Glomerular visceral epithelial cell (primary cell): ENCODE measurements at regions not wholly inside any gene's neighbourhood (a gene's known extent, or its start where the extent isn't known, plus 50 kb on each side); places are given as distances from the start of the nearest gene placed in this dataset.
"Not testable (repeated sequence)": the region's sequence is repeated elsewhere in the genome, so short reads cannot be mapped to it uniquely, and the experiment has no call there.

Experiments
- DNase-seq: peaks from one replicate; pipeline ENCODE4 v3.0.0-alpha.2; 2016; ENCODE audit errors: extremely low spot score

DNA sequence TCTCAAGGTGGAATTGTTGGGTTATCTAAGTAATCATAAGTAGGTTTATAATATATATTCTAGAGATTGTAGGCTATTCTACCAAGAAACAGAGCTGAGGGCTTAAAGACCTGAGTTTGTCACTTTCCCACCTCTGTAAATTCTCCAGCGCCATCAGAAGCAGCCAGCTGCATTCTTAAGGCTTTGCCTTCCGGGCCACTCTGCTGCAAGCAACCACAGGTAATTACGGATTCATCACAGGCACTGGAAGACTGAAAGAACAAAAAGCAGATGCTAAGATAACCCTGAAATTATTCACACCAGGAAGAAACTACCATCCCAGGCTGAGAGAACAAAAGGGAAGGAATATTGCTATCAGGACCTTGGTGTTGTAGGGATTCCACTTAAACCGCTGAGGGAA, 137.8 kb upstream of the JCAD start:
- no peak for DNase-seq

DNA sequence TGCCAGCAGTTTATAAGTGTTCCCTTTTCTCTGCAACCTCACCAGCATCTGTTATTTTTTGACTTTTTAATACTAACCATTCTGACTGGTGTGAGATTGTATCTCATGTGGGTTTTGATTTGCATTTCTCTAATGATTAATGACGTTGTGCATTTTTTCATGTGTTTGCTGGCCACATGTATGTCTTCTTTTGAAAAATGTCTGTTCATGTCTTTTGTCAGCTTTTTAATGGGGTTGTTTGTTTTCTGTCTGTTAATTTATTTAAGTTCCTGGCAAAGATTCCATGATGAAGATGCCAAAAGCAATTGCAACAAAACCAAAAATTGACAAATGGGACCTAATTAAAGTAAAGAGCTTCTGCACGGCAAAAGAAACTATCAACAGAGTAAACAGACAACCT, 137.2 kb upstream of the JCAD start:
- DNase-seq, result not testable (repeated sequence)

DNA sequence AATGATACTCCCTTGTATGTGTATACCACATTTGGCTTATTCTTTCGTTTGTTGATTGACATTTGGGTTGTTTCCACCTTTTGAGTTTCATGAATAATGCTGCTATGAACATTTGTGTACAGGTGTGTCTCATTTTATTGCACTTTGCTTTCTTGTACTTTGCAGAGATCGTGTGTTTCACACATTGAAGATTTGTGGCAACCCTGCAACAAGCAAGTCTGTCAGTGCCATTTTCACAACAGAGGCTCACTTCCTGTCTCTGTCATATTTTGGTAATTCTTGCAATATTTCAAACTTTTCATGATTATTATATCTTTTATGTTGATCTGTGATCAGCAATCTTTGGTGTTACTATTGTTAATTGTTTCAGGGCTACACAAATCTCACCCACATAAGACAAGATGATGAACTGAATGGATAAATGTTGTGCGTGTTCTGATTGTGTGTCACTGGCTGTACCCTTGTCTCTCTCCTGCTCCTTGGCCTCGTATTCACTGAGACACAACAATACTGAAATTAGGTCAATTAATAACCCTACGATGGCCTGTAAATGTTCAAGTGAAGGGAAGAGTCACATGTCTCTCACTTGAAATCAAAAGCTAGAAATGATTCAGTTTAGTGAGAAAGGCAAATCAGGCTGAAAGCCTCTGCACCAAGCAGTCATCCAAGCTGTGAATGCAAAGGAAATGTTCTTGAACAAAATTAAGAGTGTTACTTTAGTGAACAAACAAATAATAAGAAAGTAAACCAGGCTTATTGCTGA, 133.6 kb upstream of the JCAD start:
- no peak for DNase-seq

DNA sequence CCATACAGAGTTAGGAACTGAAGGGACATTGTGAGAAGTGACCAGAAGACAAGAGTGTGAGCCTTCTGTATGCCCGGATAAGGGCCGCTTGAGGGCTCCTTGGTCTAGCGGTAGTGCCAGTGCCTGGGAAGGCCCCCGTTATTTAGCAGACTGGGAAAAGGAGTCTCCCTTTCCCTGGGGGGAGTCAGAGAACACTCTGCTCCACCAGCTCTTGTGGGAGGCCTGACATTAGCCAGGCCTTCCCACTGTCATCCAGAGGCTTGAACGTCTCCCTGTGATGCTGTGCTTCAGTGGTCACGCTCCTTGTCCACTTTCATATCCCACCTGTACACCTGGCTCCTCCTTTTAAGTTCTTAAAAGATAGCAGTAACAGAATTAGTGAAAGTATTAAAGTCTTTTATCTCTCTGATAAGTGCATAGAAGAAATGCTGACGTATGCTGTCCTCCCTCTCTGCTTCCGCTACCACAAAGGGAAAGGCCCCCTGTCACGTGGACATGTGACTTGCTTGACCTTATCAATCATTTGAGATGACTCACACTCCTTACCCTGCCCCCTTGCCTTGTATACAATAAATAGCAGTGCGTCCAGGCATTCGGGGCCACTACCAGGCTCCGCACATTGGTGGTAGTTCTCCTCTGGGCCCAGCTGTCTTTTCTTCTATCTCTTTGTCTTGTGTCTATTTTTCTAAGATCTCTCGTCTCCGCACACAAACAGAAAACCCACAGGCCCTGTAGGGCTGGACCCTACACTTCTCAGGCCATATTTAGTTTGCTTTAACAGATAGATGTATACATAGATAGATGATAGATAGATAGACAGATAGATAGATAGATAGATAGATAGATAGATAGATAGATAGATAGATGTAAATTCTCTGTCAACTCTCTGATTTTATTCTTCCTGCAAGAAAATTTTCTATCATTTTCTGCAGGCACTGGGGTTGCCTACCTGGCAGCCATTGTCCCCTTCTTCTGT, 131.5 kb upstream of the JCAD start:
- DNase-seq, result no peak

DNA sequence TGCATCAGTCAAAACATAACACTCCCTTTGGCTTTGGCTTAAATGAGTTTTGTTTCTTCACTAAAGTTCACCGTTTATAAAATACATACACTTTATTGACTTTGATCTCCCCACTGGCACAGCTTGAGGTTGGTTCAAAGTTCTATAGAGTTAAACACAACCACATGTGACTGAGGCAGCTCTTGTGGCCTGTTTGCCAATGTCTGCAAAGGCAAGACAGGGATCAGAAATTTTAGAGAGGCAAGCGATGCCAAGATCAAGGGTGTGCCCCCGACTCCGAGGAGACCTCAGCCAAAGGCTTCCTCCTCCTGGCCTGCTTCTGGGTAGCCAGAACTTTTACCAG, 129.8 kb upstream of the JCAD start:
- DNase-seq, result no peak

DNA sequence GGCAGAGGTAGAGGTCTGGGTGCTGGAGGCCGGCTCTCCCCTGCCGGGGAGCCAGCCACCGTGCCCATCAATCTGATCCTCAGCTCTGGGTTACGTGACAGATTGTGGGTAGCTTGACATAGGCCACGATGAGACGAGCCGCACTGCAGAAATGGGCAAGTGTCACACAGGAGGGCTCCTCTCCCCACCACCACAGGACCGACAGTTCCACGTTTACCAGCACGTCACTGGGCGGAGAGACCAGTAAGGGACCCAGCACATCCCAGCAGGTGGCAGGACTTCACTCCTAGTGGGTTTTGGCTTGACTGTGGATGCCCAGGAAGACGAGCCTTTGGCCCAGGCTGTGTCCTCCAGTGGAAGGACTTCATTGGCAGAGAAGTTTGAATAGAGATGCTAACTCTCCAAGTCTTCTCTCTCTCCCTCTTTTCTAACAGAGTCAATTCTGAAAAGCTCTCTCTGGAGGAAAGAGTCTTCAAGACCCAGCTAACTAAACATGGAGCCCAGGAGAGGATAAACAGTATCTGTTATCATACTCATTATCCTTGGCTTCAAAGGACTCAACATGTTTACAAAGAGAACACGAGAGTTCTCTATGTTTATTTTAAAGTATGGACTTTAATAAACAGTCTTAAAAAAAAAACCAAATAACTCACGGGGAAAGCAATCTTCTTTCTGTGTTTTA, 129.3 kb upstream of the JCAD start:
- DNase-seq, result no peak

DNA sequence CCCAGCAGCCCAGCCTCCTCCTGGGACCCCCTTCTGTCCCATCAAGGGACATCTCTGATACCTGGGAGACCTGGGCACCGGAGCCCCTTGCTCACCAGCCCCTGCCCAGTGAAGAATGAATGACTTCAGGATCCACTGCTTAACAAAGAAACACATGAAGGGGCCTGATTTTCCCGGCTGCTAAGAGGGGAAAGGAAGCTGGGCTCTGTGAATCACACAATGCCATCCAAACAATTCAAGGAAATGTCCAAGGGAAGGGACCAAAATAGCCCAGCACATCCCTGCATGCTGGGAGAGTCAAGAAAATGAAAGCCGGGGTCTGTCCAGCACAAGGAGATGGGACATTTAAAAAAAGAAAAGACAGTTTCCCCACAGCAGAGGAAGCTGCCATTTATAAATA, 128.7 kb upstream of the JCAD start:
- no peak for DNase-seq

DNA sequence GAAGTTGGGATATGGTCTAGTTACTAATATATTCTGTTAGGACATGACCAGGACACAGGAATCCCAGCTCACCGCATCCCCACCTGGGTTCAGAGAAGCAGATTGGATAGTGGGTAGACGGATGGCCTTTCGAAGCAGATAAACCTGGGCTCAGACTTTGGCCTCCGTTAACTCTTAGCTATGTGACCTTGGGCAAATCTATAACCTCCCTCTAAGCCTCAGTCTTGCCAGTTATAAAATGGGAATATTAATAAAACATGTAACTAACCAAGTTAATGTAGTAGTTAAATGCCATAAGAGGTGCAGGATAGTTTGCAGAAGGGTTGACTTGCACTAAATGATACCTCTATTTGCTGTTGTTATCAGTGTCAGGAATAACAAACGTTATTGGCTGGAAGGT, 127.6 kb upstream of the JCAD start:
- DNase-seq, result no peak

DNA sequence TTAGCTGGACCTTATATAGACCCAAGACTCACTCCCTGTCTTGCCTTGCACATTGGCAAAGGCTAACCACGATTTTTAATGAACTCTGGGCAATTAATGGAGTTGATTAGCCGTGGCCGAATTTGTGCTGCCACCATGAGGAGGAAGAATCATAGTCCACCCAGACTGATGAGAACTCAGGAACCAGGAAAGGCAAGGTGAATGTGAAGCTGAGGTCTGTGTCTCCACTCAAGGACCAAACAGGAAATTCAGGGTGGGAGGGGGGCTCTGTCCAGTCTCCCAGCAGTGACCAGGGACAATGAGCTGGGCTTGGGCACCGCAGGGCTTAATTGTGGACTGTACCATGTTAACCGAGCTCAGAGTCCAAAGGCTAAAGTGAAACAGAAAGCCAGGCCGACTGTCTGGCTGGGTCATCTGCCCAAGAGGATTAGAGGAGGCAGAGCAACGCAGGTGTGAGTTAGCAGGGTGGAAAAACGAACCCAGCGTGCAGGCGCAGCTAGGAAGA, 127.0 kb upstream of the JCAD start:
- DNase-seq, result peak; percentile 80

DNA sequence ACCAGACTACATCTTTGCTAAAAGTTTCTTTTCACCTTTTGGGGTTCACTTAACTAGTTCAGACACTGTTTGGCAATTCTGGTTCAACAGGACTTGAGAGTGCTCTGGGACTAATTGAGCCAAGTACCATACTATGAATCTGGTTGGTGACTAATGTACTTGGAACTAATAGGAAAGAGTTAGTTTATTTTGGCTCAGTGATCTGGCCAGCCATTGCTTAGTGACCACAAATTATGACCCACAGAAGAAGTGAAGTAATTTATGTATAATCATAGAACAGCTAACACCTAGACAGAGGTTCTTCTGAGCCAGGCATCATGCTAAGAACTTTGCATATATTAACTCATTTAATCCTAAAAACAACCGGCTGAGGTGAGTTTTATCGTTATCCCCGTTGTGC, 126.5 kb upstream of the JCAD start:
- peak; percentile 82 for DNase-seq

DNA sequence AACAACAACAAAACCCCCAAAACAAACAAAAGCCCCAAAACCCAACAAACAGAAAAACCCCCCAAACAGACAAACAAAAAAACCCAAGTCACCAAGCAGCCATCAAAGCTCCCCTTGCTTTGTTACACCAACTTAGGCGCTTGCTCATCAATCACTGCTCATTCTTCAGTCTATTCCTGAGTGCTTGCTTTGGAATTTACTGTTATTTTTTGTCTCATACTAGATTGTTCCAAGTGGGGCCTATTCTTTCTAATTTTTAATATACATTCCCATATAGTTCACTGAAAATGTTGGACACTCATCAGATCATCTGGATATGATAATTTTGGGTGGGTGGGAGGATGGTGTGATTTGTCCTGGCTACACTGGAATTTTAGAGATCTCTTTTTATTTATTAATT, 126.0 kb upstream of the JCAD start:
- no peak for DNase-seq

DNA sequence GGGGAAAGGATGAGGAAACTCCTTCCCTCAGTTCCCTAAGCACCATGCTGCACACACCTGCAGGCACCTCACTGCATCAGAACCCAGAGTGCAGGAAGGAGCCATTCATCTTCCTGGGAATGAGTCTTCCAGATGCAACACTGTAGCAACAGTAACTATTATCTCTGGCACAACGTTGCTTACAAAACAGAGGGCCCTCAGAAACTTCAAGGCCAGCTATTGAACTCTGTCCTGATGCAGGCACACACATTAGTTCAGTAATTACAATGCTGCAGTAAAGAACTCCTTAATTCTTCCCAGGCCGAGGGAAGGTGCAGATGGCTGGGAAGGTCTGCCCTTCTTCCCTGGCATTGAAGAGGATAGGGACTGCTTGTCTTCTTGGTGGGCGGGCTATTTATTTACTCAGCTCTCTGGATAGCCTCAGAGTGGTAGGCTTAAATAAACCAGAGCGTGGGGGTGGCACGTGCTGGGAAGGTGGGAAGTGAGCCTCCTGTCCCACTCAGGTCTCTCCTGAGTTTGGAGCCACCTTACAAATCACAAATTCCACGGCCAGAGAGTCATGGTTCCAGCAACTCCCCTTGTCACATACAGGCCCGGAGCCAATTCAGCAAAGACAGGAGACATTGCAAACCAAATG, 125.1 kb upstream of the JCAD start:
- DNase-seq, result no peak

DNA sequence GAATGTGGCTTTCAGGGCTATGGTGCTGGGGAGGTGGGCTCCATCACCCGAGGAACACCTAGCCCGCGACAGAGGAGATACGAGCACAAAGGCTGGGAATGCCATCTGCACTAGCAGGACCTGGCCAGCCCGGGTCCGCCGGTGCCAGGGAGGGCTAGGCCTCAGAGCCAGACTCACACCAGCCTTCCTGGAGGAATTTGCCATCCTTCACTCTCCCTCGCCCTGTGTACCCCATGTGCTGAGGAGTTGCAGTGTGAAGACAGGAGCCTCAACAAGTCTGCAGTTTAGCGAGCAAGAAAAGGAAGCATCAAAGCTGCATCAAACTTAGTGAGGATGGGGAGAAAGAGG, 123.6 kb upstream of the JCAD start:
- DNase-seq, result no peak

DNA sequence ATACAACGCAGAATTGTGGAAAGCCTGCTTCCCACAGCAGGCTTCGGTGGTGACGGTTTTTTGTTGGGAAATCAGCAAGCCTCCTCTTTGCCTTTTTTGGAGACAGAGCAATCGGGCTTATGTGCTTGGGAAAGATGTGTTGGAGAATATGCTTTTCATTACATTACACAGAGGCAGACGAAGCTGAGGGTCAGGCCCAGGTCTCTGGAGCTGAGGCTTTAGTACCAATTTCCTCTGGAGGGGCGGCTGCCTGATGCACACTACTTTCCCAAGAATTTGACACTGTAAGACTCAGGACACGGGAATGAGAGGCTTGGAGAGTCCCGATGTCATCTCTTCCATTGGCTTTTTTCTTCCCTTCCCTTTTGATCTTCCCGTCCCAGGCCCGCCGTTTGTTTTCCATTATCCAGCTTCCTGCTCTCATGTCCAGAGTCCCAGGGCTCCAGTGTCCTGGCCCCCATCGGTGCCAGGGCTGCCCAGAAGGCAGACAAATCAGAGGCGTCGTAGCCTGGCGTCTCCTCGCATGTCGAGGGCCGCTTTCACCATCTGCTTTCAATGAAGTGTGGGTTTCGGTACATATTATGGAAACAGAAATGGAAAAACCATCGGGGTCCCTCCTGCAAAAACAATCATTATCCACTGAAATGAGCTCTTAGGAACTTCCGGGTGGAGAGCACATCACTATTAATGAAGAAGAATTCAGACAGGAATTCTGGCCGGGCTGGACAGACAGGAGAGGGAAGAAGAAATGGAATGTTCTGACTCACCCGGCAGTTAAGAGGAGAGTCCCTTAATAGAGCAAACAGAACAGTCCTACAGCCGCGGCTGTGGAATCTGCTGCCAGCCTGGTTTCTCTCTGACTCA, 123.0 kb upstream of the JCAD start:
- DNase-seq, result peak; percentile 90

DNA sequence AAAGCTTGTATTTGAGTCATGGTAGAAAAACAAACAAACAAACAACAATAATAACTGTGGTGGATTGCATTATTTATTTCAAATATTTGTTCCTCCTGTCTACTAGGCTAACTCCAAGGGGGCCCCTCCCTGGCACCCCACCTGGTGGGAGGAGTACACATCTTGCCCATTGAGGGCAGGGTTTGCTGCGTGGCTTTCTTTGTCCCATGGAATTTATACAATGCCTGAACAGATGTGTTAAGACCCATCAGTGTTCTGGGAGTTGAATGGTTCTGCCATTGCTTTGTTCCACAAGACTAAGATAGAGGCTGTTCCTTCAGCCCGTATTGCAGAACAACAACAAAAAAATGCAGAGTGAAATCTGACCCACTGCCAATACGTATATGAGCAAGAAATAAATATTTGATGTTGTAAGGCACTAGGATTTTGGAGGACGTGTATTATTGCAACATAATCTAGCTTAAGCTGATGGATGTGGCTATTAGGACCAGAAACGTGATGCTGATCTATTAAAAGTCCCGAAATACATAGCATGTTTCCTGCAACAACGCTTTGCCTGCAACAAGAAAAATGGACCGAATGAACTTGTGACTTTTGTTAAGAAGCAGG, 119.1 kb upstream of the JCAD start:
- DNase-seq, result no peak

DNA sequence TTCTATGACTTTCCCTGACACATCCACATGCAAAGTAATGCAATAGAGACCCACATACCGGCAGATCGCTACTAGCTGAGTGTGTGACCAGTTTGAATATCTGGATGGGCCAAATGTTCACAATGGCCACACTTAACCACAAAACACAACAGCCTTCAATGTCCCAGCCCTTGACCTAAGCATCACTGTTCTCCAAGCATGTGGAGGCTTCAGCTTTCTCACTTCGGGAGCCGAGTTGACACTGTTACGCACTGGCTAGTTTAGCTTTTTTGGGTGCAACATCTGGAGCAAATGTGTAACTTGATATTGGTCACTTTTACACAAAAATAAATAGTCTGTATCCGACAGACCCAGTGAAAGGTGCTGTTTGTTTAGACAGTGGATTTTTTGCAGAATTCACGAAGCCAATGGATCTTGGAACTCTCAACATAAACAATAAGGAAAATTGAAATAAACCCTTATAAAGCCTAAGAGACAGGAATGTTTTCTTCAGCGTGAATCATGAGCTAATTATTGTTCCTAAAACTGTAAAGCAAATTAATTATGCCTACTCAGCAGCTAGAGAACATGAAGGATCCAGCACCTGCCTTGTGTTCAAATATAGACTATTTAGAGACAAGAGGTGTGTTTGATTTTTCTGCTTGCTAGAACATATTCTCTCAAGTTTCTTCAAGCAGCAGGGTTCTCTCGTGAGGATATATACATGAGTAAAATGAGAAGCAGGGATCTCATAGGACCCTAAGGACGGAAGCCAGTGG, 117.6 kb upstream of the JCAD start:
- no peak for DNase-seq

DNA sequence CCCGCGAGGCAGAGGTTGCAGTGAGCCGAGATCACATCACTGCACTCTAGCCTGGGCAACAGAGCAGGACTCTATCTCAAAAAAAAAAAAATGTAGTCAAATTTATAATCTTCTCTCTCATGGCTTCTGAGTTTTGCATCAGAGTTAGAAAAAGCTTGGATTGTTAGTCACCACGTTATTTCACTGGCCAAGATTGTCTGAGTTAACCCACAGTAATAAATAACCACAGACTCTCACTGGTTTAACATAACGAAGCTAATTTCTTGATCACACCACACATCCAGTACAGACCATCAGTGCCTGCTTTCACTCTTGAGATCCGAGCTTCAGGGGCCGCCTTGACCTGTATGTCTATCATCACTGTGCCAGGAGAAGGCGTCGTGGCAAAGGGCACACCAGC, 116.8 kb upstream of the JCAD start:
- DNase-seq, result peak; percentile 9

DNA sequence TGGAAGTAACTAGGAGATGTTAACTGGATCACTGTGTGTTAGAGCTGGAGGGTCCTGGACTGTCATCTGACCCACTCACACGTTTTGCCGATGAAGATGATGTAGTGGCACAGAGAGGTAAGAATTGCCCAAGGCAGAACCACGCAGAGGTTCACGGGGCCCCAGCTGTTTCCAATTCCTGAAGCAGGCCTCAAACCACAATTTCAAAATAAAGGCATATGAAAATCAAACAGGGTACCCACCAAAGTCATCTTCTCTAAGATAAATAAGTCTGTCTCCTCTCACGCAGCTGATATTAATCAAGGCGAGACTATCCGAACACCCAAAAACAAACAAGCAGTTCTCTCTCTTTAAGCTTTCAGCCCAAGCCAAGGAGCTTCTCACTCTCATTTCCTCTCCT, 113.3 kb upstream of the JCAD start:
- DNase-seq, result no peak

DNA sequence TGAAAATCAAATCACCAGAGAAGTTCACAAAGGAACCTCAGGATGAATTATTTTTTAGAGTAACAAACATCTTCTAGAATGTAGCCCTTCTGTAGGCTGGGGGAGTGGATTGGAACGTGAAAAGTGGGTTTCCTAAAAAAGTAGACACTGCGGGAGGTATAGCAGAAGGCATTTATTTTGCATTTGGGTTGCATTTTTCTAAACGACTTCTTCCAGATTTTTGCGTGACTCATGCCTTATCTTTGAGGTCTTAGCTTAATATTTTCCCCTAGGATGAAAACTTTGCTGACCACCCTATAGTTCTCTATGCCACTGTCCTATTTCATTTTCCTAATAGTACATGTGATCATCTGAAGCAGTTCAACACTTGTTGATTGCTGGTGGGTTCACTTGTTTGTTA, 112.7 kb upstream of the JCAD start:
- no peak for DNase-seq

DNA sequence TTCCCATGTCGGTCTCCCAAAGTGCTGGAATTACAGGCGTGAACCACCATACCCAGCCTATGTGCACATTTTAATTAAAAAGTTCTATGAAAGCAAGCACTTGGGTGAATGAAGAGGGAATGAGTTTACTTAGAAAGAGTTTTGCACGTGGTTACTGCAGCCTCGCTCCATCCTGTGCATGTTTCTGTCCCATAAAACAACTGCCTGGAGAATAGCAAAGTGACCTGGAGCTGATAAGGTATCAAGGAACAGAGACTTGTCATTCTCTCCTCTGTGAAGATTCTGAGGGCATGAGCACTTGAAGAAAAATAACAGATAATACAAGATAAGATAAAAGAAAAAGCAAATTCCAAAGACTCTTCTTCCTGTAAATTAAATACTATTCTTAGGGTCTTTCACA, 112.2 kb upstream of the JCAD start:
- no peak for DNase-seq
